ENCODE measurements at regions not wholly inside any gene's neighbourhood (a gene's known extent, or its start where the extent isn't known, plus 50 kb on each side); places are given as distances from the start of the nearest gene placed in this dataset.

DNA sequence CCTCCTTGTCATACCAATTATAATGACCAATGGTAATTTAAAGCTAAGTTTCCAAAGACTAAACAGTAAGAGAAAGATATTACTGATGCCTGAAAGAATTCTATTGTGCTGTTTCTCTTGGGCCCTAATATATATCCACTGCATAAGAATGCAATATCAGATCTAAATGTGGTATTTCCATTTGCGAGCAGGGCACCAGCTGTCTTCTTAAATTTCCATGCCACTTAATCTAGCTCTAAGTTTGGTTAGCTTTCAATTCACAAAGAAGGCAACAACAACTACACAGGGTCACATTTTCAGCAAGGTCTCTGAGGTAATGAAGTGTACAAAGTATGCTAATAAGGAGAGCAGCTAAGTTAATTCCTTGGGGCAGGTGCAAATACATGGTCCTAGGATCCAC, 315.7 kb downstream of the GPR37 start:
- Histone ChIP-seq H2AFZ (no peak overlapping the region), H4K20me1 (ENCODE audit: insufficient read depth) (no peaks in the 10 kb centered on the region), H3K4me3 (no peak overlapping the region), H3K4me1 (ENCODE audit: insufficient read depth) (no peaks in the 10 kb centered on the region), H3K9ac (no peak overlapping the region), H3K79me2 (ENCODE audit: insufficient read depth) (no peaks in the 10 kb centered on the region), H3K36me3 (ENCODE audit: low read depth) (no peaks in the 10 kb centered on the region), H3K9me3 (ENCODE audit: low read depth) (no peaks in the 10 kb centered on the region), H3F3A (ENCODE audit: insufficient read depth) (no peaks in the 10 kb centered on the region), H3K27me3 (replicated peaks; ENCODE audit: insufficient read depth) (no peaks in the 10 kb centered on the region), H3K27ac (no peak overlapping the region), H3K4me2 (ENCODE audit: unreplicated experiment) (no peak overlapping the region), H3K9me2 (ENCODE audit: insufficient read depth) (no peaks in the 10 kb centered on the region)
- no peak for DNase-seq
- 4 to 5% methylated on average over 1 of the region's 1 CpG for WGBS, 2 experiments (ENCODE audit: low coverage in 1 of 2, low lambda C conversion rate in 2 of 2, missing lambda C conversion rate in 2 of 2)
- no peak for TF ChIP-seq EZH2 (IDR thresholded peaks at IDR 0.05; ENCODE audit: insufficient read depth, poor library complexity, severe bottlenecking)
- no peak for TF ChIP-seq EZH2phosphoT487 (IDR thresholded peaks at IDR 0.05; ENCODE audit: insufficient read depth, low read depth)
- in situ Hi-C loops (cut with MboI): no loop called here

DNA sequence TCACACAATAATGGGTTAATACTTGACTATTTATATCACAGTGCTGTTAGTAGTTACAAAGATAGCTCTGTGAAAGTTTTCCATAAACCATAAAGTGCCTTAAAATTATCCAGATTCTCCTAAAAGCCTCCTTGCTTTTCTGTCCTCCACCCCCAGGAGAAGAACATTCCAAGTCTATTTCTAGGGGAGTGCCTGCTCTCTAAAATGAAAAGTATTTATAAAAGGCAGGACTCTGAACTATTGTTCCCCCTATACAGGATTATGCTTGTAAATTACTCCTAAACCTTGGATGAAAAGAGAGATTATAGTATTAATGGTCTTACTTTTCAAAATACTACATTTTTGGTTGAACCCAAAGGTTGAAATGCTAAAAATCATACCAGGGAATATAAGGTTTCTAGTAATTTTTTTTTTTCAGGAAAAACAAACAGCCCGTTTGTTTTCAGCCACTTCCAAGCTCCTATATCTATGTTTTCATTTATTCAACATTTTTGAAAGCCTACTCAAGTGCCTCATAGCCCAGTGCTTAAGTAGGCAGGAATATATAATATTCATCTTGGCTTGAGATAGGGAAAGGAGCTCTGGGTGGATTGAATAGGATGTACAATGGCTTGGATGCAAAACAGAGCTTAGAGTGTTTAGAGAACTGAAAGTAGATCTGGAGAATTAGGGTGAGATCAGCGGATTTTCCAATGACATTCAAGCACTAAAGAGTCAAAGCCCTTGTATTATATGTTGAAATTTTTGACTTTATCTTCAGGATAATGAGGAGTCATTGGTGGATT, 320.7 kb downstream of the GPR37 start:
- DNase-seq: no peak
- Histone ChIP-seq H3F3A (ENCODE audit: insufficient read depth) (no peaks in the 10 kb centered on the region), H3K4me3 (no peak overlapping the region), H3K9me2 (ENCODE audit: insufficient read depth) (no peaks in the 10 kb centered on the region), H3K9me3 (ENCODE audit: low read depth) (no peaks in the 10 kb centered on the region), H3K79me2 (ENCODE audit: insufficient read depth) (no peaks in the 10 kb centered on the region), H3K4me2 (ENCODE audit: unreplicated experiment) (no peak overlapping the region), H4K20me1 (ENCODE audit: insufficient read depth) (no peaks in the 10 kb centered on the region), H3K27ac (no peak overlapping the region), H2AFZ (no peak overlapping the region), H3K27me3 (replicated peaks; ENCODE audit: insufficient read depth) (no peaks in the 10 kb centered on the region), H3K9ac (no peak overlapping the region), H3K36me3 (ENCODE audit: low read depth) (no peaks in the 10 kb centered on the region), H3K4me1 (ENCODE audit: insufficient read depth) (no peaks in the 10 kb centered on the region)
- WGBS, 2 experiments (ENCODE audit: low coverage in 1 of 2, low lambda C conversion rate in 2 of 2, missing lambda C conversion rate in 2 of 2): 1 to 2% methylated on average over 2 of the region's 2 CpGs
- in situ Hi-C loops (cut with MboI): no loop called here
- TF ChIP-seq EZH2 (IDR thresholded peaks at IDR 0.05; ENCODE audit: insufficient read depth, poor library complexity, severe bottlenecking): no peak
- no peak for TF ChIP-seq EZH2phosphoT487 (IDR thresholded peaks at IDR 0.05; ENCODE audit: insufficient read depth, low read depth)

DNA sequence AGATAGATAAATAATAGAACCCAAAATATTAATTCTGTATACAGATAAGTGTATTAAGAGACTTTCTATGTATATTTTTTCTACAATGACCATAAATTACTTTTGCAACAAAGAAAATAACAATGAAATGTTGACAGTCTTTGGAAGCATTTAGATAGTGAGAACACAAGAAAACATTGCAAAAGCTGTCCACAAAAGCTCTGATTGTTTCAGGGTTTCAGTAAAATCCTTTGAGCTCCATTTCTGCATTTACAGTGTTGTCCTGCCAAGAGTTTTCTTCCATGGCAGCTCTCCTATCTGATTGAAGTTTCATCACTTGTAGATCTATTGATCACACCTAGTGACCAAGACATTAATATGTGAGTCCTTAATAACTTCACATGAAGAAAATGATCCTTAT, 321.8 kb downstream of the GPR37 start:
- H3K27me3 ChIP-seq (replicated peaks; ENCODE audit: insufficient read depth): no peaks in the 10 kb centered on the region
- no peaks in the 10 kb centered on the region for H3F3A ChIP-seq (ENCODE audit: insufficient read depth)
- no peak overlapping the region for H3K4me2 ChIP-seq (ENCODE audit: unreplicated experiment)
- H3K9me3 ChIP-seq (ENCODE audit: low read depth): no peaks in the 10 kb centered on the region
- TF ChIP-seq EZH2 (IDR thresholded peaks at IDR 0.05; ENCODE audit: insufficient read depth, poor library complexity, severe bottlenecking): no peak
- no peak for TF ChIP-seq EZH2phosphoT487 (IDR thresholded peaks at IDR 0.05; ENCODE audit: insufficient read depth, low read depth)
- DNase-seq: no peak
- H3K9me2 ChIP-seq (ENCODE audit: insufficient read depth): no peaks in the 10 kb centered on the region
- H3K4me1 ChIP-seq (ENCODE audit: insufficient read depth): no peaks in the 10 kb centered on the region
- no peak overlapping the region for H3K4me3 ChIP-seq
- H3K36me3 ChIP-seq (ENCODE audit: low read depth): no peaks in the 10 kb centered on the region
- H3K27ac ChIP-seq: no peak overlapping the region
- no peaks in the 10 kb centered on the region for H3K79me2 ChIP-seq (ENCODE audit: insufficient read depth)
- in situ Hi-C loops (cut with MboI): no loop called here
- no peaks in the 10 kb centered on the region for H4K20me1 ChIP-seq (ENCODE audit: insufficient read depth)
- H3K9ac ChIP-seq: no peak overlapping the region
- H2AFZ ChIP-seq: no peak overlapping the region

DNA sequence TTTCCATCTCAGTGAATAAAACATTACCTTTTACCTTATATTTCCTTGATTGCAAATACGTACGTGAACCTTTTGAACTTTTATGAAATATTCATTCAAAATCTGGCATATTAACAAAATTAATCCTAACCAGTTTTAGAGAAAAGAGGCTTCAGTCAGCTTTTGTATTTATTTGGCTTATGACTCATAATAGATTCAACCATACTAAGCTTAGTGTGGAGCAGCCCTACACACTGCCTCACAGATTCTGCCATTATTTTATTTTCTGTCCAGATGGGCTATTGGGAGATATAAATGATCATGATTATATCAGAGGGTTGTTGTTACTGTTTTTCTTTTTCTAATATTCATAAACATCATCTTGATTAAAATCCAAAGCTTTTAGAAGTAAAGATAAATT, 325.5 kb downstream of the GPR37 start:
- DNase-seq: no peak

More for the DNA sequence above, 325.5 kb downstream of the GPR37 start:
- H3K4me1 ChIP-seq (ENCODE audit: insufficient read depth): no peaks in the 10 kb centered on the region
- no peaks in the 10 kb centered on the region for H3K27me3 ChIP-seq (replicated peaks; ENCODE audit: insufficient read depth)
- no peak overlapping the region for H3K4me2 ChIP-seq (ENCODE audit: unreplicated experiment)
- no peaks in the 10 kb centered on the region for H4K20me1 ChIP-seq (ENCODE audit: insufficient read depth)
- TF ChIP-seq EZH2 (IDR thresholded peaks at IDR 0.05; ENCODE audit: insufficient read depth, poor library complexity, severe bottlenecking) (no peak), EZH2phosphoT487 (IDR thresholded peaks at IDR 0.05; ENCODE audit: insufficient read depth, low read depth) (no peak)
- in situ Hi-C loops (cut with MboI): no loop called here
- WGBS, 2 experiments (ENCODE audit: low coverage in 1 of 2, low lambda C conversion rate in 2 of 2, missing lambda C conversion rate in 2 of 2): 25 to 27% methylated on average over 2 of the region's 2 CpGs
- H3K79me2 ChIP-seq (ENCODE audit: insufficient read depth): no peaks in the 10 kb centered on the region
- no peaks in the 10 kb centered on the region for H3F3A ChIP-seq (ENCODE audit: insufficient read depth)
- no peak overlapping the region for H3K27ac ChIP-seq
- no peak overlapping the region for H2AFZ ChIP-seq
- no peak overlapping the region for H3K9ac ChIP-seq
- H3K9me2 ChIP-seq (ENCODE audit: insufficient read depth): no peaks in the 10 kb centered on the region
- H3K4me3 ChIP-seq: no peak overlapping the region
- no peaks in the 10 kb centered on the region for H3K36me3 ChIP-seq (ENCODE audit: low read depth)
- no peaks in the 10 kb centered on the region for H3K9me3 ChIP-seq (ENCODE audit: low read depth)

All from GM23248 (cell line).